Sigmoid colon (tissue), 4 donors: ENCODE measurements at regions not wholly inside any gene's neighbourhood (a gene's known extent, or its start where the extent isn't known, plus 50 kb on each side); places are given as distances from the start of the nearest gene placed in this dataset.

Experiments used
- POLR2A ChIP-seq, 2 donors: fragments of 450-650 bp; IDR thresholded peaks; one replicate each; pipeline ENCODE4 v1.6.1; 2016; ENCODE audit warnings: antibody characterized with exemption in 2 of 2, mild to moderate bottlenecking in 2 of 2, moderate library complexity in 2 of 2
- POLR2AphosphoS5 ChIP-seq, 4 donors: sonication (generic); formaldehyde crosslinking; IDR thresholded peaks; one replicate each; pipeline ENCODE4 v1.6.1; 2017; ENCODE audit warnings: antibody characterized with exemption in 4 of 4
- TF ChIP-seq, protein P1 (sequence below), 4 experiments: fragments of 450-650 bp in 3 of 4; fragments of 200-600 bp in 1 of 4; IDR thresholded peaks; one replicate each; pipeline ENCODE4 v1.5.1; 2016 to 2019; ENCODE audit warnings: antibody characterized with exemption in 4 of 4, mild to moderate bottlenecking in 3 of 4, moderate library complexity in 2 of 4

DNA sequence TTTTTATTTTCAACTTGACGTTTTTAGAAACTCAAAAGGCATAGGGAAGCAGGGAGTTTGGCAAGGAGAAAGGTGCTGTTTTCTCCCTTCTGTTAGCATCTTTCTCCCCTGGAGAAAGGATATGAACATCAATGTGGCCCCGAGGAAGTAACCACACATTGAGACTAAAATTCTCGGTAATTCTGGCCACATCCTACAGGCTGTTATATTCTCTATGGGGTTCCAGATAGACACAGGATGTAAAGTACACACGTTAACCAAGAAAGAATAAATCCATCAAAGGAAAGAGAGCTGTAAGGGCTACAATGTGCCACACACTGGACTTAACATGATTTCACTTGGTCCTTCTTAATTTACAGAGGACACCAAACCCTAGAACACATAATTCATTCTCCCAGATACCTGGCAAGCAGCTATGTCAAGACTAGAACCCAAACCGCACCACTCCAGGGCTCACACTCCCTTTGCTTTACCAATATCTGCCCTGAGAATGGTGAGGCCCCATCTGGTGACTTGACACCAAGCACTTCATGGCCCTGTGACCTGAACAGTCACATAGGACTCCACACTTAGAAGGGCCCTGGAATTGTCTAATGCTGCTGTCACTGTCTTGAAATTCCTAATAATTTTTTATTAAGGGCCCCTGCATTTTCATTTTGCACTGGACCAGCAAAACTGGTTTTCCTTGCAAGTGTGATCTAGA is 73.9 kb downstream of the PRLHR start:
- TF ChIP-seq, protein P1, sequence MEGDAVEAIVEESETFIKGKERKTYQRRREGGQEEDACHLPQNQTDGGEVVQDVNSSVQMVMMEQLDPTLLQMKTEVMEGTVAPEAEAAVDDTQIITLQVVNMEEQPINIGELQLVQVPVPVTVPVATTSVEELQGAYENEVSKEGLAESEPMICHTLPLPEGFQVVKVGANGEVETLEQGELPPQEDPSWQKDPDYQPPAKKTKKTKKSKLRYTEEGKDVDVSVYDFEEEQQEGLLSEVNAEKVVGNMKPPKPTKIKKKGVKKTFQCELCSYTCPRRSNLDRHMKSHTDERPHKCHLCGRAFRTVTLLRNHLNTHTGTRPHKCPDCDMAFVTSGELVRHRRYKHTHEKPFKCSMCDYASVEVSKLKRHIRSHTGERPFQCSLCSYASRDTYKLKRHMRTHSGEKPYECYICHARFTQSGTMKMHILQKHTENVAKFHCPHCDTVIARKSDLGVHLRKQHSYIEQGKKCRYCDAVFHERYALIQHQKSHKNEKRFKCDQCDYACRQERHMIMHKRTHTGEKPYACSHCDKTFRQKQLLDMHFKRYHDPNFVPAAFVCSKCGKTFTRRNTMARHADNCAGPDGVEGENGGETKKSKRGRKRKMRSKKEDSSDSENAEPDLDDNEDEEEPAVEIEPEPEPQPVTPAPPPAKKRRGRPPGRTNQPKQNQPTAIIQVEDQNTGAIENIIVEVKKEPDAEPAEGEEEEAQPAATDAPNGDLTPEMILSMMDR (IDR thresholded peaks at IDR 0.05) = no peak
- TF ChIP-seq POLR2A (IDR thresholded peaks at IDR 0.05) = no peak
- no peak for TF ChIP-seq POLR2AphosphoS5 (IDR thresholded peaks at IDR 0.05)
